ENCODE measurements at regions not wholly inside any gene's neighbourhood (a gene's known extent, or its start where the extent isn't known, plus 50 kb on each side); places are given as distances from the start of the nearest gene placed in this dataset.

DNA sequence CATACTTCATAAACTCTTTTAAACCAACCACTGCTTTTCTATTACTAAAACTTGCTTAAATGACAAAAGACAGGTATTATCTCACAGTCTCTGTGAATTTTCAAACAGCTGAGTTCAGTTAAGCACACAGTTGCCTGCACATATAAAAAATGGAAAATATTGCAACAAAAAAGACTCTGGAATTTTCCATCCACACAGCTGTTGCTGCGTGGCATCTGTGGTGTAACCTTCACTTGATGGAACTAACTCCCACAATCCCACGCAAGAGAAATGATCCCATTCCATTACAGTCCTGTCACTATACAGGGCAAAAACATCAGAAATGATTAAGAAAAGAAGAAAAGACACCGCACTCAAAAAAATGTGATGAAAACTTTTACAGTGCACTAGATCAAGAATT lies 149.8 kb upstream of the TBL1X start:
- no peak for DNase-seq (ENCODE audit: low read depth, low spot score)

GRCh38 chrX:9316096-9316495 lies 148.8 kb upstream of the TBL1X start:
- DNase-seq (ENCODE audit: low read depth, low spot score) = no peak

- DNase-seq (ENCODE audit: low read depth, low spot score) = no peak
Observed at GRCh38 chrX:9317176-9317575, 147.7 kb upstream of the TBL1X start.

DNA sequence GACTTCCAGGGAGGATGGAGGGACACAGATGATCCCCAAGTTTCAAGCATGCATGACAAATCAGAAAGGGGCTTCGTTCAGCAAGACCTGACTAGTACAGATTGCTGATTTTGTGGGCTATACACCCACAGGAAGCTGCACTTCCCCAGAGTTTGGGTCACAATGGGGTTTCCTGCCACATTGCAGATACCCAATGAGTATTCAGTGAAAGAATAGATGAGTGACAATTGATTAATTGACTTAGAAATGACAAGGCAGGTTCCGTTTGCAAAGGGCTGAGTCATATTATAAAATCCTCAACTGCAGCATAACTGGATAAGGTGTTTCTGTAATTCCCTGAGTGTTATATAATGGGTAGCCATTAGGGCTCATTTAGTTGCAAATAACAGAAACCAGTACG lies 146.6 kb upstream of the TBL1X start:
- no peak for DNase-seq (ENCODE audit: low read depth, low spot score)

- no peak for DNase-seq (ENCODE audit: low read depth, low spot score)
Observed at GRCh38 chrX:9318766-9319165, 146.1 kb upstream of the TBL1X start.

DNA sequence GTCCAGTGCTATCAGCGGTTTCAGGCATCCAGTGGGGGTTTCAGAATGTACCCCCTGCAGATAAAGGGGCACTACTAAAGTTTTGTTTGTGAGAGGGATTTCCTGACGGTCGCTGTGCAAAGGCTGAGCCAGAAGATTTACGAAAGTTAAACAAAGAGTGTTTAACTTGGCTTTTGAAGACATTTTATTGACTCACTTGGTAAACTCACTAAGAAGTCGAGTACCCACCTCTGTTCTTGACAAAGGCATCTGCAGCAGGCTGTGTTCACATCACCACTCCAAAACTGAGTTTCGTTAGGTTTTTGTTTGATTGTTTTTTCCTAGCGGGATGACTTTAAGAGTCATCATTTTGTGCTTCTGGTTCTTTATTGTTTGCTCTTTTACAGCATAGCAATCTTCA lies 143.9 kb upstream of the TBL1X start:
- DNase-seq (ENCODE audit: low read depth, low spot score) = no peak

DNA sequence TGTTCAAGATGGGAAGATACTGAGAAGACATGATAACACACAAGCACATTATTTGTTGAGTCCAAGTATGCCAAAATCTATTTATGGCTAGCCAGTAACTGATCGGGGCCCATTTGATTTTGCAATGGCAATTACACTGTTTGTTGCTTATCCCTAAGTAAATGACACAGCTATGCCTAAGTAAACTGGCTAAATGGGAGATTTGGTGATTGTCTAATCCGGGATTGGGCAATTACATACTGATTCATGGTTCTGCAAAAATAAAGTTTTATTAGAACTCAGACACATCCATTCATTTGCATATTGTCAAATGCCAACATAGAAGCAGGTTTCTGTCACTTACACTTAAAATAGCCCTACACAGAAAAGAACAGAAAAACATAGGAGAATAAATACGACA lies 140.2 kb upstream of the TBL1X start:
- DNase-seq (ENCODE audit: low read depth, low spot score) = no peak

GRCh38 chrX:9326369-9326768 lies 138.5 kb upstream of the TBL1X start:
- DNase-seq (ENCODE audit: low read depth, low spot score) = no peak

GRCh38 chrX:9327086-9327746 lies 137.6 kb upstream of the TBL1X start:
- DNase-seq (ENCODE audit: low read depth, low spot score) = no peak

DNA sequence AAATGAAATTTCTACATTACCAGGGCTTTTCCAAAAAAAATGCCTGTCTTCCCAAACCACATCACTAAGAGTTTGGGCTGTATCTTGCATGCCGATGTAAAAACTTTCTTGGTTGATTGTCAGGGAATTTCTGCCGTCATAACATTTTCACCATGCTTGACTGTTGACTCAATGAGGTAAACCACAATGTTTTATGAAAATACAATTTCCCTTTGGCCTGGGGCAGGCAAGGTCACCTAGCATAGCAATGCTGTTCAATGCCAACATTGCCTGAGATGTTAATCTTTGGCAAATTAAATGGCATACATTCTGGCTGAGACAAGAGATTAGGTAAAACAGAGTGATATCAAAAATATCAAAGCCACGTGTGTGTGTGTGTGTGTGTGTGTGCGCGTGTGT lies 137.1 kb upstream of the TBL1X start:
- no peak for DNase-seq (ENCODE audit: low read depth, low spot score)

DNA sequence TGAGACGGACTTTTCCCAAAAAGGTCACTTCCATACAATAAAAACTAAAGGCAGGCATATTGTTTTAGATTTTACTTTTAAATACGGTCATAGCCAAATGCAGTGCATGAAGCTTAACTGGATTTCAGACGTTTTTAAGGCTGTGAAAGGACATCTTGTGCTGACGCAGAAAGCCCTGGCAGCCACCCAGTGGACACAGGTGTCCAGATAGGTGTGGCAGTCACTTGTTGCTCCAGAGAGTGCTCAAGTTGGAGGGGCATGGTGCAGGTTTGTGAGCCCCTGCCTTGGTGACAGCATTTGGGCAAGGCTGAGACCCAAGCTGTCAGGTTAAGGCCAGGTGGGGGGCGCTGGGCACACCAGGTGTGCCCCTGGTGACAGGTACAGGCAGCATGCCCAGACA lies 135.8 kb upstream of the TBL1X start:
- no peak for DNase-seq (ENCODE audit: low read depth, low spot score)

- no peak for DNase-seq (ENCODE audit: low read depth, low spot score)
Observed at GRCh38 chrX:9330249-9330982, 134.4 kb upstream of the TBL1X start.

- DNase-seq (ENCODE audit: low read depth, low spot score) = no peak
Observed at GRCh38 chrX:9333873-9334560, 130.8 kb upstream of the TBL1X start.

- DNase-seq (ENCODE audit: low read depth, low spot score) = no peak
Observed at GRCh38 chrX:9335251-9335650, 129.6 kb upstream of the TBL1X start.

DNA sequence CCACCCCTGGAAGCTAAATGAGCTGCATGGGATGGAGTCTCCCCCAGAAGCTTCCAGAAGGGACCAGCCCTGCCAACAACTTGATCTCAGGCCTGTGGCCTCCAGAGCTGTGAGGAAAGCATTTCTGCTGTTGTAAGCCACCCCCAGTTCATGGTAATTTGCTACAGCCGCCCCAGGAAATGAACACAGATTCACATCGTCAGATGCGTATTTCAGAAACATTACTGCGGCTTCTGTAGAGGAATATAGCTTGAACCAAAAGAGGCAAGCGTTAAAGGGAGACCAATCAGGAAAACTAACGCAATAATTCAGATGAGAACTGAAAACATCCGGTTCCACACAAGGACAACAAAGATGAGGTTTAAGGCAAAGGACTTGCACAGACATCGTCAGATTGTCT lies 128.4 kb upstream of the TBL1X start:
- DNase-seq (ENCODE audit: low read depth, low spot score) = no peak

DNA sequence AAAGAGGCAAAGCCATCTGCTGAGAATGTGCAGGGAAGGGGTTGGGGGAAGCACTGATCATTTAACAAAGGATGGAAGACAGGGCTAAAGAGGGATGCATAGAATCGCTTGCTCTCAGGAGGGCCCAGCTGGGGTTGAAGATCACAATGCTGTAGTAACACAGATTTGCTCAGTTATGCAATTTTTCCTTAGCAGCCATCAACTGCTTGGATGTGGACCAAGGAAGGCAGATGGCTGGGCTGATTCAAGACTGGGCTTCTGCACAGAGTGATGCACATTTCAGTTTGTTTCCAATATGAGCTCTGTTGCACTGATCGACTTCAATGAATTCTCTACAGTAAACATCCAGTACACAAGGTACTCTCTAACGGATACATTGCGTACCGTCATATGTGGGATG lies 127.8 kb upstream of the TBL1X start:
- DNase-seq (ENCODE audit: low read depth, low spot score) = no peak

GRCh38 chrX:9338986-9339385 lies 125.9 kb upstream of the TBL1X start:
- no peak for DNase-seq (ENCODE audit: low read depth, low spot score)

- DNase-seq (ENCODE audit: low read depth, low spot score) = no peak
Observed at GRCh38 chrX:9339603-9340491, 125.0 kb upstream of the TBL1X start.

DNA sequence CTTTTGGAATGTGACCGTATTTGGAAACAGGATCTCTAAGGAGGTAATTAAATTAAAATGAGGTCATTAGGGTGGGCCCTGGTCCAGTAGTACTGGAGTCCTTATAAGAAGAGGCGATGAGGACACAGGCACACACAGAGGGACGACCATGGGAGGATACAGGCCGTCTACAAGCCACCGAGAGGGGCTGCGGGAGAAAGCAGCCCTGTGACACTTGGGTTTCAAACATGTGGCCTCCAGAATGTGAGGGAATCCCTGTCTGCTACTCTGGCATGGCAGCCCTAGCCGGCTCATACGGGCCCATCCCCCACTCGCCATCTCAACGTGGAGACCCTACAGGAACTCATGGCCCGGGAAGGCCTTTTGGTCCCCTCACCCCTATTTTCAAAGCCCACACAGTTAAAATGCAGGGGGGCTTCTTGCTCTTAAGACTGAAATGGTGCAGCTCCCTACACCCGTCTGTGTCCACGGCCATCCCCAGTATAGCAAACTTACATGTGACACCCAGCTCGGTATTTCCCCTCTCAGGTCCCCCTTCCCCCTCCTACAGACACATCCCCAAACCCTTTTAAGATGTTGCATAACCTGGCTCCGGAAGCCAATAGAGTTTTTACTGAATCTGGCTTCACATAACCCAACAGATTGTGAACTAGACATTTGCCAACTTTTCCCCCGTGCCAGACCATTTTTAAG lies 124.1 kb upstream of the TBL1X start:
- no peak for DNase-seq (ENCODE audit: low read depth, low spot score)

DNA sequence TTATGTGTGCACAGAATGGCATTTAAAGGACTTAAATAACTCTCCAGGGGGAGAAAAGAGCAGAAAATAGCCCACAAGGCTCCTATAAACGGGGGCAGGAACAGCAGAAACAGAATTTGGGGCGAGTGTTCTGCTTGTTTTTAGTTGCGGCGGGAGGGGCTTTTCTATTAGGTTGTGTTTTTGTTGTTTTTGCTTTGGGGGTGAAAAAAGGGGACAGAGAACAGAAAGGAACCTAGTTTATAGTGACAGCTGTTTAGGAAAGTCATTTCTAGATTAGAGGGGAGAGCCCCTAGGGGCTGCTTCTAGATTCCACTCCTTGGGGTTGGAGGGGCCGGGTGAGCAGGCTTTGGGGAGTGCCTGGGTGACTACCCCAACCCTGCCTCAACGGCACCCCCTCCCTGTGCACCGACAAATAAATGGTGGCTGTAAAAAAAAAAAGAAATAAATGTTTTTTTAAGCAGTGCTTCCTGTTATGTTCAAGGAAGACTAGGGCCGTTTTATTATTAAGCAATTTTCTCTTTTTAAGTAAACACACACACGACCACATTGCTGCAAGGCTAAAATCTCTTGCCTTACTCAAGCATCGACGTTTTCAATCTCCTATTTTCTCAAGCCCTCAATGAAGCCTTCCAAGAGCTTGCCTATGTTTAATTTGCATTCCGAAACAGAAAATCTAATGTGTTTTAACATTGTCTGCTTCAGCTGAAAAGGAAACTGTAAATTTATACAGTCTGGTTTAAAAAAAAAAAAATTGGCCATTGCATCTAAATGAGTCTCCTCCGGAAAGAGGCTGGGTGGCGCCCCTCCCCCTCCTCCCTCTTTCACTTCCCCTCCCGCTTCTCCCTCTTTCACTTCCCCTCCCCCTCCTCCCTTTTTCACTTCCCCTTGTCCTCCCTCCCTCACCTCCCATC lies 123.3 kb upstream of the TBL1X start:
- no peak for DNase-seq (ENCODE audit: low read depth, low spot score)
